Renal pelvis (tissue), 1 donor: ENCODE measurements at regions not wholly inside any gene's neighbourhood (a gene's known extent, or its start where the extent isn't known, plus 50 kb on each side); places are given as distances from the start of the nearest gene placed in this dataset.
A peak's percentile ranks its signal among the peaks of the same experiment; 100 is the strongest.

Experiments
- DNase-seq: peaks from one replicate; pipeline ENCODE4 v3.0.0-alpha.2; 2013

- DNase-seq, result no peak
These were observed 50.4 kb upstream of the GGTA1 start for GRCh38 chr9:121550041-121550440.

- peak; percentile 85 for DNase-seq
These were observed 51.2 kb upstream of the GGTA1 start for GRCh38 chr9:121550569-121551512.

GRCh38 chr9:121551985-121552753, 52.5 kb upstream of the GGTA1 start:
- DNase-seq, result no peak

- DNase-seq, result no peak
These were observed 56.4 kb upstream of the GGTA1 start for GRCh38 chr9:121556082-121556481.

- no peak for DNase-seq
These were observed 56.9 kb upstream of the GGTA1 start for GRCh38 chr9:121556580-121556979.

GRCh38 chr9:121557581-121558447, 58.2 kb upstream of the GGTA1 start:
- DNase-seq, result peak; percentile 91

- no peak for DNase-seq
These were observed 58.8 kb upstream of the GGTA1 start for GRCh38 chr9:121558473-121558872.

GRCh38 chr9:121559183-121559582, 59.5 kb upstream of the GGTA1 start:
- no peak for DNase-seq

GRCh38 chr9:121560921-121561320, 61.3 kb upstream of the GGTA1 start:
- DNase-seq, result no peak

- no peak for DNase-seq
These were observed 62.0 kb upstream of the GGTA1 start for GRCh38 chr9:121561385-121562222.

- no peak for DNase-seq
These were observed 62.7 kb upstream of the GGTA1 start for GRCh38 chr9:121562301-121562700.

GRCh38 chr9:121563425-121563824, 63.8 kb upstream of the GGTA1 start:
- no peak for DNase-seq

GRCh38 chr9:121563881-121564460, 64.3 kb upstream of the GGTA1 start:
- no peak for DNase-seq

- no peak for DNase-seq
These were observed 65.0 kb upstream of the GGTA1 start for GRCh38 chr9:121564504-121565260.

GRCh38 chr9:121566481-121567465, 67.1 kb upstream of the GGTA1 start:
- DNase-seq, result no peak

GRCh38 chr9:121567500-121568342, 68.1 kb upstream of the GGTA1 start:
- no peak for DNase-seq
